ENCODE measurements at regions not wholly inside any gene's neighbourhood (a gene's known extent, or its start where the extent isn't known, plus 50 kb on each side); places are given as distances from the start of the nearest gene placed in this dataset.

DNA sequence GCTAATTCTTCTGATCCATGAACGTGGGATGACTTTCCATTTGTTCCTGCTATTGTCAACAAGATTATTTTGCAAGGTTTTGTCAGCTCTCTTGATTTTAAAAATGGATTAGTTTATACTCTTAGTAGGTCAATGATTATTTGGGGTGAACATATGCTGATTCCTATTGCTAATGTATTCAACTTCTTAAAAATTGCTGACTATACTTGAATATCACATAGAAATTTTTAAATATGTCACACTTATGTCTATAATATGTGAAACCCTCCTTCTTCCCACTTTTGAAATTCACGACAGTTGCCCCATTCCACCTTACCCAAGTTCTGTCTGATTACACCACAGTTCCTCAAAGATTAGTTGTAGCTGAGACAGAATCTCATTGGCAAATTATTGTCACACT lies 465.7 kb upstream of the TENM3 start:
- no peak overlapping the region for H3K27ac ChIP-seq (replicated peaks)
- H3K4me3 ChIP-seq (replicated peaks; ENCODE audit: insufficient read depth, low read length): no peak overlapping the region
- TF ChIP-seq POLR2AphosphoS5 (IDR thresholded peaks at IDR 0.05; ENCODE audit: low read depth) (no peak), SPI1 (IDR thresholded peaks at IDR 0.05; ENCODE audit: borderline replicate concordance, low read depth) (no peak), GABPA (IDR thresholded peaks at IDR 0.05; ENCODE audit: low read depth) (no peak)
- TF ChIP-seq, protein P1, sequence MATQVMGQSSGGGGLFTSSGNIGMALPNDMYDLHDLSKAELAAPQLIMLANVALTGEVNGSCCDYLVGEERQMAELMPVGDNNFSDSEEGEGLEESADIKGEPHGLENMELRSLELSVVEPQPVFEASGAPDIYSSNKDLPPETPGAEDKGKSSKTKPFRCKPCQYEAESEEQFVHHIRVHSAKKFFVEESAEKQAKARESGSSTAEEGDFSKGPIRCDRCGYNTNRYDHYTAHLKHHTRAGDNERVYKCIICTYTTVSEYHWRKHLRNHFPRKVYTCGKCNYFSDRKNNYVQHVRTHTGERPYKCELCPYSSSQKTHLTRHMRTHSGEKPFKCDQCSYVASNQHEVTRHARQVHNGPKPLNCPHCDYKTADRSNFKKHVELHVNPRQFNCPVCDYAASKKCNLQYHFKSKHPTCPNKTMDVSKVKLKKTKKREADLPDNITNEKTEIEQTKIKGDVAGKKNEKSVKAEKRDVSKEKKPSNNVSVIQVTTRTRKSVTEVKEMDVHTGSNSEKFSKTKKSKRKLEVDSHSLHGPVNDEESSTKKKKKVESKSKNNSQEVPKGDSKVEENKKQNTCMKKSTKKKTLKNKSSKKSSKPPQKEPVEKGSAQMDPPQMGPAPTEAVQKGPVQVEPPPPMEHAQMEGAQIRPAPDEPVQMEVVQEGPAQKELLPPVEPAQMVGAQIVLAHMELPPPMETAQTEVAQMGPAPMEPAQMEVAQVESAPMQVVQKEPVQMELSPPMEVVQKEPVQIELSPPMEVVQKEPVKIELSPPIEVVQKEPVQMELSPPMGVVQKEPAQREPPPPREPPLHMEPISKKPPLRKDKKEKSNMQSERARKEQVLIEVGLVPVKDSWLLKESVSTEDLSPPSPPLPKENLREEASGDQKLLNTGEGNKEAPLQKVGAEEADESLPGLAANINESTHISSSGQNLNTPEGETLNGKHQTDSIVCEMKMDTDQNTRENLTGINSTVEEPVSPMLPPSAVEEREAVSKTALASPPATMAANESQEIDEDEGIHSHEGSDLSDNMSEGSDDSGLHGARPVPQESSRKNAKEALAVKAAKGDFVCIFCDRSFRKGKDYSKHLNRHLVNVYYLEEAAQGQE (IDR thresholded peaks at IDR 0.05; ENCODE audit: insufficient replicate concordance, low read depth): no peak
- no peaks in the 10 kb centered on the region for H3K27me3 ChIP-seq (ENCODE audit: insufficient read depth, poor library complexity, severe bottlenecking)
- no peak for DNase-seq (ENCODE audit: low read depth in 1 of 2, low spot score in 1 of 2)

DNA sequence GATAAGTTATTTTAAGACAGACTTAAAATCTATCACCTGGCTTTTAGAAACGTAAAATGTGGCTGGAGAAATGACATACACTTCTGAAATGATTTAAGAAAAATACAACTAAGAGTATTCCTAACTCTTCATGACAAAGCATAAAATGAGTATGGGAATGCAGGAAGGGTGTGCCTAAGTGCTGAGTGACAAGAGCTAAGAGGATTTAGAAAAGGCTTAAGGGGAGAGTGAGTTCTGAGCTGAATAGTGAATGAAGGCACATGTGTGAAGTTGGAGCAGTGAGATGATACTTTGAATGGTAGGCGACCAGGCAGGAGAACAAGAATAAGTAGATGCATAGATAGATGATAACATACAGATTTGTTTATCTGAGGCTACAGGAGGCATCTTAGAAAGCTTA lies 458.3 kb upstream of the TENM3 start:
- Histone ChIP-seq H3K27ac (replicated peaks) (no peak overlapping the region), H3K4me3 (replicated peaks; ENCODE audit: insufficient read depth, low read length) (no peak overlapping the region), H3K27me3 (ENCODE audit: insufficient read depth, poor library complexity, severe bottlenecking) (no peaks in the 10 kb centered on the region)
- TF ChIP-seq POLR2AphosphoS5 (IDR thresholded peaks at IDR 0.05; ENCODE audit: low read depth): no peak
- TF ChIP-seq, protein P1 (IDR thresholded peaks at IDR 0.05; ENCODE audit: insufficient replicate concordance, low read depth): no peak
- TF ChIP-seq SPI1 (IDR thresholded peaks at IDR 0.05; ENCODE audit: borderline replicate concordance, low read depth): no peak
- TF ChIP-seq CTCF (IDR thresholded peaks at IDR 0.05; ENCODE audit: insufficient read depth, low read length): no peak
- TF ChIP-seq GABPA (IDR thresholded peaks at IDR 0.05; ENCODE audit: low read depth): no peak
- DNase-seq (ENCODE audit: low read depth in 1 of 2, low spot score in 1 of 2): no peak

GRCh38 chr4:181792641-181793040 lies 450.6 kb upstream of the TENM3 start:
- TF ChIP-seq SPI1 (IDR thresholded peaks at IDR 0.05; ENCODE audit: borderline replicate concordance, low read depth) (no peak), CTCF (IDR thresholded peaks at IDR 0.05; ENCODE audit: insufficient read depth, low read length) (no peak), GABPA (IDR thresholded peaks at IDR 0.05; ENCODE audit: low read depth) (no peak), POLR2AphosphoS5 (IDR thresholded peaks at IDR 0.05; ENCODE audit: low read depth) (no peak)
- TF ChIP-seq, protein P1 (IDR thresholded peaks at IDR 0.05; ENCODE audit: insufficient replicate concordance, low read depth): no peak
- H3K27me3 ChIP-seq (ENCODE audit: insufficient read depth, poor library complexity, severe bottlenecking): no peaks in the 10 kb centered on the region
- DNase-seq (ENCODE audit: low read depth in 1 of 2, low spot score in 1 of 2): no peak
- H3K4me3 ChIP-seq (replicated peaks; ENCODE audit: insufficient read depth, low read length): no peak overlapping the region
- H3K27ac ChIP-seq (replicated peaks): no peak overlapping the region

Data from HL-60 (cell line).